Erythroblast (primary cell): ENCODE measurements at regions not wholly inside any gene's neighbourhood (a gene's known extent, or its start where the extent isn't known, plus 50 kb on each side); places are given as distances from the start of the nearest gene placed in this dataset.
"Not testable (repeated sequence)": the region's sequence is repeated elsewhere in the genome, so short reads cannot be mapped to it uniquely, and the experiment has no call there.

Source experiments
- DNase-seq, 2 experiments: peaks; one replicate each; lab custom pipeline; 2025; lab: John Stamatoyannopoulos, UW
- GATA1 ChIP-seq: IDR thresholded peaks from 2 replicates; pipeline ENCODE4 v1.6.1; 2011; ENCODE audit warnings: low read depth, mild to moderate bottlenecking, control low read depth, low read length, moderate library complexity
- POLR2A ChIP-seq: IDR thresholded peaks from 2 replicates; pipeline ENCODE4 v1.6.1; 2011; ENCODE audit warnings: mild to moderate bottlenecking, low read length

DNA sequence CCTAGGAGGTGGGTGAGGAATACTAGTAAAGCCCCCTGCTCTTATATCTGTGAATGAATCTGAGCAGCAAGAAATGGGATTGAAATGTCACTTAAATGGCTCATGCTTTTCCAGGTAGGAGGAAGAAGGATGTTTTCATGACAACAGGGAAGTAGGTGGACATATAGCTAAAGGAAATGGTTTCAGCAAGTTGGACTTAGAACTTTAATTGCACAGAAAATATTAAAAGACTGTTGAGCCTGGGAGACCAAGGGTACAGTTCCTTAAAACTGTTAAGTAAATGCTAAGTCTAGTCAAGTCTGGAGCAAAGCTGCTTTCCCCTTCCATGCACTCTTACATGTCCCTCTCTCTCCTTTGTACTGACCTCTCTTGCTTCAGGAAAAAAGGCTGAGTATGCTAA, 301.3 kb downstream of the HGF start:
- no peak for DNase-seq
- no peak for TF ChIP-seq POLR2A
- TF ChIP-seq GATA1: no peak

DNA sequence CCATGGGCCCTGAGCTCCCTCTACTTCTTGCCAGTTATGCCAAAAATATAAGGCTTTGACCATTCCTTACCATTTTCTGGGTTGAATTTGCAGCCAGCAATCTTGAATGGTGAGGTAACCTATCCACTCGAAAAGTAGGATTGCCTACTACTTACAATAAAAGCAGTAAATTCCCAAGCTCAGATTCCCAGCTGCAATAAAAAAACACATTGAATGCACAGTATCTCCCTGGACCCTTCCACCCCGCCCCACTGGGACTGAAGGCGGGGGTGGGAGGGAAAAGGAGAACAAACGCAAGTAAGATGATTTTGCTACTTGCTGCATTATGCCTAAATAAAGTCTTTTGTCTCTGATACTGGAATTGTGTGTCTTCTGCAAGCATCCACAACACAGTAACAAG, 301.9 kb downstream of the HGF start:
- no peak for DNase-seq
- no peak for TF ChIP-seq GATA1
- TF ChIP-seq POLR2A: no peak

DNA sequence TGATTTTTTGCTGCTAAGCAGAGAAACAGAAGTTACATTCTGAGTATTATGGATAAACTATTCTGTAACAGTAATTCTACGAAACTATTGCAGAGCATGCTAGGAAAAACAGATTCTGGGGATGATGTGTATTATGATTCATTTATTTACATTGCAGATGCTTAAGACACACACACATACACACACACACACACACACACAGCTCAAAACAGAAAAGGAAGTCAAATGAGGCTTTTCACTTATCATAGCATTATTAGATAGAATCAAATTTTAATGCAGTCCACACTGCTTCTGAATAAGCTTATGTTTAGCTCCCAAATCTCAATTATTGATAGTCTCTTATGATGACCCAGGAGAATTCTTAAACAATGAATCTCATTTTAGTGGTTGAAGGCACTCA, 307.2 kb downstream of the HGF start:
- DNase-seq: no peak
- TF ChIP-seq POLR2A (no peak), GATA1 (no peak)

DNA sequence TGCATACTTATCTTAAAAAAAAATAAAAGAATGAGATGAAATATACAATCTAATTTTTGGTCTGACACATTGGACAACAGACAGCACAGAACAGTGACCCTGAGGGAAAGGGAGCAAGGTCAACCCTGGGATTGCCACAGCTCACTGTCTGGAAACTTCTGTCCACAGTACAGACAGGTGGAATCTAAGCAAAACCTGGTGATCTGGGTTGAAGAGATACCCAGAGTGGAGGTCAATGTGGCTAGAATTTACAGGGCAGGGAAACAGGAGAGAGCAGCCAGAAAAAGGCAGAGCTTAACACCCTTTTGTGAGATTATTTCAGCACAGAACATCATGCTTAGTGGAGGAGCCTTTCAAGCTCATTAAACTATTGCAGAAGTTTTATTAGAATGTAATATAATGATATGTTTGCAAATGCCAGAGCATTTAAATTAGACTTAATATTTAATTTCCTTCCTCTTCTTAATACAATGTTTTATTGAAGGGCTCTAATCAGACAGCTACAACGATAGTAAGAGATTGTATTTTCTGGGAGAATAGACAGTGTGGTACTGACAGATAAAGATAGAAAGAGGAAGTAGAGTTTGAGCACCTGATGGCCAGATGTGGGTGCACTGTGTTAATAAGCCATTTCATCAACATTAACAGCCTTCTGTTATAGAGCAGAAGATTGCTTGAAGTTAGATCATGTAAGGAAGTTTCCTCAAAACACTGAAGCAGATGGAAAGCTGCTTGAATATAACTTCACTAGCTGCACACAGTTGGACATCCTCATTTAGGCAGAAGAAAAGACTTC, 309.4 kb downstream of the HGF start:
- peak; percentile 36 to 77 for DNase-seq
- TF ChIP-seq GATA1: no peak
- TF ChIP-seq POLR2A: no peak

DNA sequence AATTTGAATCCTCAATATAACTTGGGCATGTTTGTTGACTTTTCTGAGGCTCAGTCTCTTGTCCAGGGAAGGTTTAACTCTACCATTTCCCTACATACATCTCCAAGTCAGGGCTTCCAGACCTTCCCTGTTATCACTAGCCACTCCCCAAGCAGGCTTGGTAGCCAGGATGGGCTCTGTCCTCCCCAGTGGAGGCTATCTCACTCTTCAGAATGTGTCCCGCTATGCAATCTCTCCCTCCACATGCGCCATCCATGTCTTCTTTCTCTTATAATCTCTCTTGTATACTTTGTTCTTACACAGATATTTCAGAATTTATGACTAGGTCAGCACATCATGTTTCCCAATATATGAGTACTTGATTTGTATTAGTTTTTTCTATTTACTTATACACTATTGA, 310.4 kb downstream of the HGF start:
- peak; percentile 16 to 59 for DNase-seq
- no peak for TF ChIP-seq GATA1
- TF ChIP-seq POLR2A: no peak

DNA sequence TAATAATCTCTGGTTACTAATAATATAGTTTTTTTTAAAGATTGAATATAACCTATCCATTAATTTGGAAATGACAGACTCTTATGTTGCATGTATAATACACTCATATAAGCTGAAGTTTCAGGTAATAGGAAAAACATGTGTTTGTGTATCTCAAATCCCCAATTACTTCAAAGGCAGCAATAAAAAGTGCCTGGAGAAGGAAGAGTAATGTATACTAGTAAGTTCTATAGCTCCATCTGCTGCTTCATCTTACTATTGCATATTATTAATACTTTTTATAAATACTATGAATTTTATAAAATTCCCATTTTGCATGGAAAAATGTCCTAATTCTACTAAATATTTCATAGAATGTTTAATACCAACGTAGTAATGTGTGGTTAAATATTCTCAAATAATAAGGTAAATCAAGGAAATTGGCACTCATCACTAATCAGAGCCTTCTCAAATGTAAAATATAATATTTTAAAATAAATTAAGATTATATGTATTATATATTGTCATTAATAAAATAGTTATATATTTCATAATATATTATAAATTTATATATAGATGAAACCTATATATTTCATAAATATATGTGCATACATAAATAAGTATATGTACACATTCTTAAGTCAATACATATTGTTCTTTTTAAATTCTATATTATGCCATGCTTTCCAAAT, 311.9 kb downstream of the HGF start:
- TF ChIP-seq POLR2A (no peak), GATA1 (no peak)
- DNase-seq: peak; percentile 25 to 29

DNA sequence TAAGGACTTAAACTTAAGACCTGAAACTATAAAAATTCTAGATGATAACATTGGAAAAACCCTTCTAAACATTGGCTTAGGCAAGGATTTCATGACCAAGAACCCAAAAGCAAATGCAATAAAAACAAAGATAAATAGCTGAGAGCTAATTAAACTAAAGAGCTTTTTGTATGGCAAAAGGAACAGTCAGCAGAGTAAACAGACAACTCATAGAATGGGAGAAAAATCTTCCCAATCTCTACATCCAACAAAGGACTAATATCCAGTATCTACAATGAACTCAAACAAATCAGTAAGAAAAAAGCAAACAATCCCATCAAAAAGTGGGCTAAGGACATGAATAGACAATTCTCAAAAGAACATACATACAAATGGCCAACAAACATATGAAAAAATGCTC, 316.1 kb downstream of the HGF start:
- not testable (repeated sequence) for DNase-seq

DNA sequence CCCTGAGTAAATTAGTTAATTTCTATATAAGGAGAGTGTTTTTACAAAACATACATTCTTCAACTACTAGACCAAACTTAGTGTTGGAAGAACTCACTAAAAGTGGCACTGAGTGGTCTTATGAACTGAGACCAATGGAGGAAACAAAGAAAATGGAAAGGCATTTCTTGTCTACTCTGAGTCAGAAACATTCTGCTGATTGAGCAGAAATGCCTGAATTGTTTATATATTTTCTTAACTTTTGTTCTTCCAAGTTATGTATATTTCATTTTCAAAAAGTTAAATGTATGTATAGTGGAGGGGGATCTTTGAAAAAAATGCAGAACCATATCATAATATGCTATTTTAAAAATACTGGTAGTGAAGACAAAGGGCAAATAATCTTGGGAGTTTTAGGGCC, 320.7 kb downstream of the HGF start:
- no peak for DNase-seq
- TF ChIP-seq POLR2A (no peak), GATA1 (no peak)

DNA sequence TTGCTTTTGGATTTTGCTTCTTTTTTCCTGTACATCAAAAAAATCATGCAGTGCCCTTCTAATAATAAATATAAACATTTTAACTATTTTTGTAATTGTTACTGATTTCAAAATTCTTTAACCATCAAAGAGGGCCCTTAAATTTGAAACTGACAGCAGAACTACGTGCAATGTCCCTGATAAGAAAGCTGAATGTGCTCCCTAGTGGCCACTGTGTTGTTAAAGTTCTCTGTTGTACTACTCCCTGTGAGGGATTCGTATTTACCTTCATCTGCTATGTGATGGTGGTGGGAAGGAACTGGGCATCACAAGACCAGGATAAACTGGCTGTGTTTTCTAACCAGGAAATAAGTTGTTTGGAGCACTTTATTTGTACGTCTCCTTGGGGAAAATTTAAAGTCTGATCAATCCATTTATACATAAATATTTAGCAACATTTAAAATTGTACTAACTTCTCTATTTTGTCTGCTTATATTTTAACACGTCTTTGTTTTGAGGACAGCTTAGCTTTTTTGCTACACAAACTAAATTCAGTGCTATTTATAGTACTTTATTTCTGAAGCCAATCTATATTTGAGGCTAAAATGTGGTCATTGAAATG, 322.4 kb downstream of the HGF start:
- no peak for TF ChIP-seq GATA1
- TF ChIP-seq POLR2A: no peak
- peak; percentile 65 to 68 for DNase-seq

DNA sequence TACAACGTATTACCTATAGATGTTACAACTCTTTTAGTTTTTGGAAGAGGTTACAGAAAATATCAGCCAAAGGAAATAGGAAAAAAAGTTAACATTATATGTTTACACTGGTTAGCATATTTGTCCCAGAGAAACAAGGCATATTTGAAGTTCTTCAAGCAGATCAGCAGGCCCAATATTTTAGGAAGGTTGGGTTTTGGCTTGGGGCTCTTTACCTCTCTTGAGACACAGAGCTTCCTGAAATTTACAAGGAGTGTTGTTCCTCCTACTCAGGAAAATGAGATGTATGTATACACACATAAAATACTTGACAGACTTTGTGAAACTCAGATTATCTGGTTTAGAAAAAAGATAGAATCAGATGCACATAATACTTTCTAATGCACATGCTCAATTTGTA, 323.6 kb downstream of the HGF start:
- no peak for DNase-seq
- TF ChIP-seq POLR2A (no peak), GATA1 (no peak)

DNA sequence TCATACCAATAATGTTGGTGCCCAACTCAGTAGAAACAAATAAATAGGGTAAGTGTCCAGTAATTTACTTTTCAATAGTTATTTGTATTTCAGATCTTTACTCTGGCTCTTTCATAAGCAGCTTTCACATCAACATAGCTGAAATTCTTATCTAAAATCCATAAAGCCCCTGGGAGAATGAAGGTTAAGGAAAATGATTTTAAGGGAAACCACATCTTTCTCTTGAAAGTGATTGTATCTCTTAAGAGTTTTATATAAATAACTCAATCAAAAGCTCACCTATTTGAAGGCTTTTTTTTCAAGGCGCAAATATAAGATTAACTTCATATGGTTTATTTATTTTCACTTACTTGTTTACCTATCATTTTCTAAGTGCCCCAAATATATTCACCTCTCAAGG, 324.4 kb downstream of the HGF start:
- TF ChIP-seq GATA1 (no peak), POLR2A (no peak)
- no peak for DNase-seq

DNA sequence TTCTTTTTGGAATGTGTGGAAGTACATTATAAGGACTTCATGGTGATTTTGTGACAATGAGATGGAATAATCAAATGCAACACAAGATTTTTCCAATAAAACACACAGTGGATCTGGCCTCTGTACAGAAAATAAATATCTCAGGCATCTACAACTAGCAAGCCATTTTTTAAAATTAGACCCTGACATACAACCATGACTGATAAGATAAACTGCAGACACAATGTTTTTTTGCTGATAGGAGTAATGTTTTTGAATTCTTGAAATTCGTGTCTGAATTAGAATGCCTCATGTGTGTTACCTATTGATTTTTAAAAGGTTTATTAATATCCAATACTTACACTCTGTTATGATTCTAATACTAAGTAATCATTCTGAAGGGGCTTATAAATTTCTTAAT, 328.1 kb downstream of the HGF start:
- peak; percentile 42 to 80 for DNase-seq
- TF ChIP-seq GATA1: no peak
- TF ChIP-seq POLR2A: no peak

DNA sequence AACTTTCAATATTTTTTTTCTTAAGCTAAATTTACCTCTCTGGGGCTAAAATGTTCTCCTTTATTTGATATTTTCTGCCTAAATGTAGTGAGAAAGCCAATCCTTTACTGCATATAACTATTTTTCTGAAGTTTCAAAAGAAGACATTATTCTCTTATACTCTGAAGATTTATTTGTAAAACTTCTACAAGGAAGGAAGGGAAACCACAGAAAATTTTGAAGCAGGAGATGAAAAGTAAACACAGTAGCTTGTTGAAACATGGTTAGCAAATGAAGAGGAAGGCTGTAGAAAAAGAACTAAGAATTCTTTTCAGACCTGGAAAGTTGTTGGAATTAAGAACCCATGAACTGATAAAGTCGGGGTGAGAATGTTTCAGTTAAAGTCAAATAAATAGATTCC, 330.3 kb downstream of the HGF start:
- no peak for TF ChIP-seq POLR2A
- no peak for TF ChIP-seq GATA1
- DNase-seq: no peak

DNA sequence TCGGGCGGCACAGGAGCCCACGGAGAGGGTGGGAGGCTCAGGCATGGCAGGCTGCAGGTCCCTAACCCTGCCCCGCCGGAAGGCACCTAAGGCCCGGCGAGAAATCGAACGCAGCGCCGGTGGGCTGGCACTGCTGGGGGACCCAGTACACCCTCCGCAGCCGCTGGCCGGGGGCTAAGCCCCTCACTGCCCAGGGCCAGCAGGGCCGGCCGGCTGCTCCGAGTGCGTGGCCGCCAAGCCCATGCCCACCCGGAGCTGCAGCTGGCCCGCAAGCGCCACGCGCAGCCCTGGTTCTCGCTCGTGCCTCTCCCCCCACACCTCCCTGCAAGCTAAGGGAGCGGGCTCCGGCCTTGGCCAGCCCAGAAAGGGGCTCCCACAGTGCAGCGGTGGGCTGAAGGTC, 332.7 kb downstream of the HGF start:
- DNase-seq: not testable (repeated sequence)
